Thoracic aorta (tissue), 2 donors: ENCODE measurements at regions not wholly inside any gene's neighbourhood (a gene's known extent, or its start where the extent isn't known, plus 50 kb on each side); places are given as distances from the start of the nearest gene placed in this dataset.
"Not testable (repeated sequence)": the region's sequence is repeated elsewhere in the genome, so short reads cannot be mapped to it uniquely, and the experiment has no call there.

Source experiments
- ATAC-seq: fragments of 150-250 bp; one replicate; pipeline ENCODE4 v1.8.0; 2017; ENCODE audit warnings: low read depth; ENCODE audit not compliant: insufficient number of reproducible peaks, low FRiP score
- DNase-seq: peaks from one replicate; pipeline ENCODE4 v3.0.0-alpha.2; 2020; ENCODE audit warnings: low spot score
- H3K27ac ChIP-seq, 2 donors: fragments of 200-600 bp; sonication (generic); 1 replicate in 1 of 2; 2 replicates in 1 of 2; pipeline ENCODE4 v1.5.1; 2016; ENCODE audit warnings: mild to moderate bottlenecking in 2 of 2, moderate library complexity in 2 of 2
- H3K27me3 ChIP-seq: fragments of 200-600 bp; sonication (generic); replicated peaks from 2 replicates; pipeline ENCODE4 v1.6.0; 2016; ENCODE audit warnings: mild to moderate bottlenecking; ENCODE audit not compliant: insufficient read depth
- H3K36me3 ChIP-seq: fragments of 200-600 bp; sonication (generic); one replicate; pipeline ENCODE4 v1.5.1; 2016
- H3K4me1 ChIP-seq, 2 donors: fragments of 200-600 bp; sonication (generic); 1 replicate in 1 of 2; 2 replicates in 1 of 2; pipeline versions ENCODE4 v1.5.1 to v1.6.0; 2016; ENCODE audit warnings: low read depth in 2 of 2, mild to moderate bottlenecking in 1 of 2; ENCODE audit not compliant: control insufficient read depth in 1 of 2
- H3K4me3 ChIP-seq: fragments of 200-600 bp; sonication (generic); 2 replicates; pipeline ENCODE4 v1.5.1; 2016; ENCODE audit warnings: mild to moderate bottlenecking
- H3K9me3 ChIP-seq: fragments of 200-600 bp; sonication (generic); 2 replicates; pipeline ENCODE4 v1.5.1; 2016
- CTCF ChIP-seq: fragments of 200-600 bp; sonication (generic); IDR thresholded peaks from one replicate; pipeline ENCODE4 v1.5.1; 2019; ENCODE audit warnings: antibody characterized with exemption

GRCh38 chr3:171982828-171983227 lies 56.5 kb upstream of the FNDC3B start:
- H3K27ac ChIP-seq, result no peak overlapping the region
- H3K27me3 ChIP-seq, result no peaks in the 10 kb centered on the region
- H3K4me1 ChIP-seq, result peaks cover 6 to 9% of the 10 kb centered on the region in 2 donors
- no peaks in the 10 kb centered on the region for H3K36me3 ChIP-seq
- ATAC-seq (no peak), DNase-seq (no peak)
- no peak overlapping the region for H3K4me3 ChIP-seq
- H3K9me3 ChIP-seq, result no peaks in the 10 kb centered on the region
- no peak for TF ChIP-seq CTCF

GRCh38 chr3:171983685-171984084 lies 55.7 kb upstream of the FNDC3B start:
- H3K4me1 ChIP-seq, H3K4me3 ChIP-seq, DNase-seq, H3K27ac ChIP-seq, H3K9me3 ChIP-seq, H3K36me3 ChIP-seq, ATAC-seq, H3K27me3 ChIP-seq: not testable (repeated sequence)

GRCh38 chr3:171984883-171985282 lies 54.5 kb upstream of the FNDC3B start:
- no peaks in the 10 kb centered on the region for H3K9me3 ChIP-seq
- peaks cover 6 to 9% of the 10 kb centered on the region in 2 donors for H3K4me1 ChIP-seq
- no peak overlapping the region for H3K4me3 ChIP-seq
- no peak for ATAC-seq
- H3K27me3 ChIP-seq, result no peaks in the 10 kb centered on the region
- DNase-seq, result no peak
- no peaks in the 10 kb centered on the region for H3K36me3 ChIP-seq
- no peak for TF ChIP-seq CTCF
- H3K27ac ChIP-seq, result no peak overlapping the region

GRCh38 chr3:171986176-171986575 lies 53.2 kb upstream of the FNDC3B start:
- H3K27ac ChIP-seq, result no peak overlapping the region

GRCh38 chr3:171986757-171987518 lies 52.4 kb upstream of the FNDC3B start:
- no peak overlapping the region for H3K4me3 ChIP-seq
- no peaks in the 10 kb centered on the region for H3K36me3 ChIP-seq
- no peaks in the 10 kb centered on the region for H3K27me3 ChIP-seq
- DNase-seq, result no peak
- no peaks in the 10 kb centered on the region for H3K9me3 ChIP-seq
- peaks cover 6 to 9% of the 10 kb centered on the region in 2 donors for H3K4me1 ChIP-seq
- H3K27ac ChIP-seq, result no peak overlapping the region
- no peak for ATAC-seq
- no peak for TF ChIP-seq CTCF

More at GRCh38 chr3:171986176-171986575, 53.2 kb upstream of the FNDC3B start:
- Histone ChIP-seq H3K9me3 (no peaks in the 10 kb centered on the region), H3K27me3 (no peaks in the 10 kb centered on the region), H3K4me1 (peaks cover 6 to 9% of the 10 kb centered on the region in 2 donors), H3K36me3 (no peaks in the 10 kb centered on the region), H3K4me3 (no peak overlapping the region)
- ATAC-seq, result no peak
- no peak for DNase-seq
- no peak for TF ChIP-seq CTCF
